HCT116 (cell line): ENCODE measurements at regions not wholly inside any gene's neighbourhood (a gene's known extent, or its start where the extent isn't known, plus 50 kb on each side); places are given as distances from the start of the nearest gene placed in this dataset.

Experiments
- ATAC-seq: fragments of 200-7000 bp; cut with Tn5 transposase; 2 replicates; pipeline ENCODE4 v1.9.1; 2020; ENCODE audit warnings: mild to moderate bottlenecking, moderate library complexity
- BruUV-seq: library from RNA; stranded (reverse); fragments of 400-500 nt; replicated peaks from 2 replicates; lab custom pipeline; 2021; lab: Mats Ljungman, UMichigan
- CTCF ChIA-PET: fragments of 300-600 bp; sonication (Branson Sonifier 250); formaldehyde crosslinking; loops from one replicate; lab custom pipeline; 2021; ENCODE audit warnings: antibody characterized with exemption; lab: Charles Lee
- POLR2A ChIA-PET: fragments of 300-600, 350-600 bp; sonication (Branson Sonifier 250); formaldehyde crosslinking; loops from one replicate; lab custom pipeline; 2021; ENCODE audit warnings: antibody characterized with exemption; lab: Charles Lee
- RAD21 ChIA-PET, 2 experiments: fragments of 300-600 bp; sonication (Branson Sonifier 250); formaldehyde crosslinking; loops; one replicate each; lab custom pipeline; 2023; ENCODE audit warnings: low total read pairs in 2 of 2; ENCODE audit not compliant: uncharacterized antibody in 2 of 2, unreplicated experiment in 2 of 2, low non-redundant PET in 1 of 2; lab: Charles Lee
- DNase-seq: peaks from one replicate; pipeline ENCODE4 v3.0.0-alpha.2; 2010; ENCODE audit warnings: low read depth, low spot score
- H2AFZ ChIP-seq: fragments of 200-600 bp; shearing (Covaris generic), sonication (generic); 2 replicates; pipeline ENCODE4 v1.6.1; 2017; ENCODE audit warnings: low read depth, mixed run types, mixed read lengths, antibody characterized with exemption, low read length; ENCODE audit not compliant: poor library complexity, severe bottlenecking
- H3K27ac ChIP-seq: 2 replicates; pipeline ENCODE4 v1.5.1; 2012; ENCODE audit warnings: low read depth, low read length
- H3K27me3 ChIP-seq: fragments of 200-600 bp; sonication (generic); 2 replicates; pipeline ENCODE4 v1.6.1; 2016; ENCODE audit warnings: mixed run types, low read length, mixed read lengths; ENCODE audit not compliant: insufficient read depth
- H3K36me3 ChIP-seq, 2 experiments: fragments of 200-500 bp in 1 of 2; fragments of 200-600 bp in 1 of 2; sonication (Bioruptor generic) in 1 of 2; sonication (generic) in 1 of 2; 2 replicates each; pipeline versions ENCODE4 v1.5.1 to v1.6.1; 2014 to 2016; ENCODE audit warnings: low read length in 2 of 2, inconsistent platforms in 1 of 2, mixed read lengths in 1 of 2, mixed run types in 1 of 2; ENCODE audit not compliant: insufficient read depth in 2 of 2, control insufficient read depth in 1 of 2
- H3K4me1 ChIP-seq, 2 experiments: fragments of 200-600 bp in 1 of 2; sonication (generic) in 1 of 2; 2 replicates each; pipeline versions ENCODE4 v1.5.1 to v1.6.1; 2012 to 2017; ENCODE audit warnings: low read length in 2 of 2, inconsistent platforms in 1 of 2, mild to moderate bottlenecking in 1 of 2, mixed read lengths in 1 of 2, mixed run types in 1 of 2, moderate library complexity in 1 of 2; ENCODE audit not compliant: insufficient read depth in 2 of 2, control insufficient read depth in 1 of 2
- H3K4me2 ChIP-seq: fragments of 200-600 bp; sonication (generic); 2 replicates; pipeline ENCODE4 v1.6.1; 2017; ENCODE audit warnings: mixed run types, low read length, mixed read lengths
- H3K4me3 ChIP-seq, 2 experiments: fragments of 200-600 bp in 1 of 2; sonication (generic) in 1 of 2; replicated peaks in 1 of 2; 2 replicates each; pipeline ENCODE4 v1.5.1; 2011 to 2016; ENCODE audit warnings: low read length in 2 of 2, control low read depth in 1 of 2, low read depth in 1 of 2, mild to moderate bottlenecking in 1 of 2, mixed read lengths in 1 of 2, mixed run types in 1 of 2
- H3K79me2 ChIP-seq: fragments of 200-600 bp; sonication (generic); 2 replicates; pipeline ENCODE4 v1.6.1; 2017; ENCODE audit warnings: mild to moderate bottlenecking, mixed run types, low read length, moderate library complexity, mixed read lengths; ENCODE audit not compliant: insufficient read depth
- H3K9ac ChIP-seq: fragments of 200-600 bp; sonication (generic); 2 replicates; pipeline ENCODE4 v1.6.1; 2016; ENCODE audit warnings: low read length, mixed read lengths
- H3K9me2 ChIP-seq: fragments of 200-600 bp; sonication (generic), shearing (Covaris generic); 2 replicates; pipeline ENCODE4 v1.6.1; 2017; ENCODE audit warnings: mixed run types, mild to moderate bottlenecking, moderate library complexity; ENCODE audit not compliant: insufficient read depth
- H3K9me3 ChIP-seq, 2 experiments: fragments of 200-500 bp in 1 of 2; fragments of 200-600 bp in 1 of 2; sonication (Bioruptor generic) in 1 of 2; sonication (generic) in 1 of 2; 2 replicates each; pipeline ENCODE4 v1.6.1; 2014 to 2017; ENCODE audit warnings: low read length in 2 of 2, mixed read lengths in 2 of 2, inconsistent platforms in 1 of 2, low read depth in 1 of 2, mild to moderate bottlenecking in 1 of 2, mixed run types in 1 of 2, moderate library complexity in 1 of 2; ENCODE audit not compliant: control insufficient read depth in 1 of 2, insufficient read depth in 1 of 2
- H4K20me1 ChIP-seq: fragments of 200-600 bp; sonication (generic), shearing (Covaris generic); 2 replicates; pipeline ENCODE4 v1.6.1; 2017; ENCODE audit warnings: mixed run types, mild to moderate bottlenecking, moderate library complexity; ENCODE audit not compliant: insufficient read depth
- CBX3 ChIP-seq: IDR thresholded peaks from 2 replicates; pipeline ENCODE4 v1.6.1; 2012; ENCODE audit warnings: low read depth
- EGR1 ChIP-seq: IDR thresholded peaks from 2 replicates; pipeline ENCODE4 v1.6.1; 2012; ENCODE audit warnings: low read depth
- EZH2phosphoT487 ChIP-seq: fragments of 200-600 bp; IDR thresholded peaks from 2 replicates; pipeline ENCODE4 v1.6.1; 2018; ENCODE audit warnings: antibody characterized with exemption, borderline replicate concordance
- FOSL1 ChIP-seq: IDR thresholded peaks from 2 replicates; pipeline ENCODE4 v1.6.1; 2012; ENCODE audit warnings: low read depth
- JUND ChIP-seq: IDR thresholded peaks from 2 replicates; pipeline ENCODE4 v1.6.1; 2012
- POLR2A ChIP-seq: IDR thresholded peaks from 2 replicates; pipeline ENCODE4 v1.7.0; 2011; ENCODE audit warnings: borderline replicate concordance; ENCODE audit not compliant: insufficient read depth, insufficient read length; ENCODE audit errors: extremely low read depth
- RAD21 ChIP-seq: IDR thresholded peaks from 2 replicates; pipeline ENCODE4 v1.6.1; 2012; ENCODE audit warnings: low read depth, mild to moderate bottlenecking
- SIN3A ChIP-seq: IDR thresholded peaks from 2 replicates; pipeline ENCODE4 v1.6.1; 2012; ENCODE audit warnings: low read depth
- SP1 ChIP-seq: IDR thresholded peaks from 2 replicates; pipeline ENCODE4 v1.6.1; 2012; ENCODE audit warnings: low read depth
- YY1 ChIP-seq: IDR thresholded peaks from 2 replicates; pipeline ENCODE4 v1.6.1; 2011; ENCODE audit warnings: low read length, low read depth, moderate library complexity, mild to moderate bottlenecking; ENCODE audit not compliant: insufficient replicate concordance; ENCODE audit errors: extremely low read depth
- ZFX ChIP-seq: fragments of 450-650 bp; IDR thresholded peaks from 2 replicates; pipeline ENCODE4 v1.6.1; 2017
- intact Hi-C: fragments of 100-400 bp; cut with micrococcal nuclease; formaldehyde crosslinking; loops from 2 replicates; pipeline ENCODE4 v1.10.0; 2022
- TF ChIP-seq, protein P1 (sequence below): IDR thresholded peaks from 2 replicates; pipeline ENCODE4 v1.6.1; 2011; ENCODE audit warnings: mild to moderate bottlenecking, low read length, moderate library complexity; ENCODE audit not compliant: insufficient replicate concordance; ENCODE audit errors: extremely low read depth
- TF ChIP-seq, protein P2 (sequence below): IDR thresholded peaks from 2 replicates; pipeline ENCODE4 v1.6.1; 2012

DNA sequence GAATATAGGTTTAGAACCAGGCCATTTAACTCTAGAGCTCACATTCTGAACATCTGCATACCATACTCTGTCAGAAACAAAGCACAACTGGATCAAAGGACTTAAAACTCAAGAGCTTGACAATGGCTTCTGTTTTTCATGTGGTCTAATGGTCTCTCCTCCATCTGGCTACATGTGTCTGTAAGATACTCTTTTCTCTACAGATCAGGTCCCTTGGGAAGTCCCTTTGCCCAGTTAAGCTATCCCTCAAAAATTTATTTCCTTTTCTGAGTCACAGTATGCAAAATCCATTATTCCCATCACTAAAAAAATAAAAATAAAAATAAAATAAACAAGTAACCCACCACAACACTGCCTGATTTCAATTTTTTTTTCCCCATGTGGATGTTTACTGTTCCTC is 357.0 kb upstream of the PRMT6 start (continued):
- TF ChIP-seq, protein P1, sequence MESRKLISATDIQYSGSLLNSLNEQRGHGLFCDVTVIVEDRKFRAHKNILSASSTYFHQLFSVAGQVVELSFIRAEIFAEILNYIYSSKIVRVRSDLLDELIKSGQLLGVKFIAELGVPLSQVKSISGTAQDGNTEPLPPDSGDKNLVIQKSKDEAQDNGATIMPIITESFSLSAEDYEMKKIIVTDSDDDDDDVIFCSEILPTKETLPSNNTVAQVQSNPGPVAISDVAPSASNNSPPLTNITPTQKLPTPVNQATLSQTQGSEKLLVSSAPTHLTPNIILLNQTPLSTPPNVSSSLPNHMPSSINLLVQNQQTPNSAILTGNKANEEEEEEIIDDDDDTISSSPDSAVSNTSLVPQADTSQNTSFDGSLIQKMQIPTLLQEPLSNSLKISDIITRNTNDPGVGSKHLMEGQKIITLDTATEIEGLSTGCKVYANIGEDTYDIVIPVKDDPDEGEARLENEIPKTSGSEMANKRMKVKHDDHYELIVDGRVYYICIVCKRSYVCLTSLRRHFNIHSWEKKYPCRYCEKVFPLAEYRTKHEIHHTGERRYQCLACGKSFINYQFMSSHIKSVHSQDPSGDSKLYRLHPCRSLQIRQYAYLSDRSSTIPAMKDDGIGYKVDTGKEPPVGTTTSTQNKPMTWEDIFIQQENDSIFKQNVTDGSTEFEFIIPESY = no peak

DNA sequence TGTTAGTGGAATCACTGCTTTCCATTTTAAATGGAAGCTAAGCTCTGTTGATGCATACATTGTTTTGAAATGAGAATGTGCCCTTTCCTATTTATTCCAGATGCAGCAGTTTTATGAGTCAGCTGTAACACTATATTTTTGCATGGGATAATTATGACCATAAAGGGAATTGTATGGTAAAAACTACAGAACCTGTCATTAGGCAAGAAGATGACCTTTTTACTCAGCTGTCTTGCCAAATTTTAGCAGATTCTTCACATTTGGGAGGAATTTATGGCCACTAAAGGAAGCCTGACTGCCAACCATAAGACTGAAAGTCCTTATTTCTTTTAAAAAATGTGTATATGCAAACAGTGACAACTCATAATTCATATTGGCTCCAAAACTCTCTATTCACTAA is 356.3 kb upstream of the PRMT6 start:
- CTCF ChIA-PET = no interaction called here
- no TSS peak for BruUV-seq
- Histone ChIP-seq H3K9me3 (peaks cover 10 to 35% of the 10 kb centered on the region in 2 experiments; a peak in 2 of 4 replicates), H2AFZ (no peak overlapping the region), H3K4me1 (no peaks in the 10 kb centered on the region), H3K79me2 (no peaks in the 10 kb centered on the region), H3K9me2 (no peaks in the 10 kb centered on the region), H4K20me1 (no peaks in the 10 kb centered on the region), H3K36me3 (no peaks in the 10 kb centered on the region), H3K27me3 (no peaks in the 10 kb centered on the region), H3K4me3 (no peak overlapping the region), H3K27ac (no peak overlapping the region), H3K4me2 (no peak overlapping the region), H3K9ac (no peak overlapping the region)
- RAD21 ChIA-PET = no interaction called here
- no peak for TF ChIP-seq SP1
- TF ChIP-seq SIN3A = no peak
- TF ChIP-seq POLR2A = no peak
- TF ChIP-seq EGR1 = no peak
- no peak for TF ChIP-seq EZH2phosphoT487
- TF ChIP-seq CBX3 = no peak
- no peak for TF ChIP-seq JUND
- TF ChIP-seq, protein P2, sequence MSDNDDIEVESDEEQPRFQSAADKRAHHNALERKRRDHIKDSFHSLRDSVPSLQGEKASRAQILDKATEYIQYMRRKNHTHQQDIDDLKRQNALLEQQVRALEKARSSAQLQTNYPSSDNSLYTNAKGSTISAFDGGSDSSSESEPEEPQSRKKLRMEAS = no peak
- TF ChIP-seq RAD21 = no peak
- no peak for TF ChIP-seq YY1
- no peak for TF ChIP-seq FOSL1
- TF ChIP-seq ZFX = no peak
- TF ChIP-seq, protein P1 = no peak
- intact Hi-C loops = no loop called here
- no peak for ATAC-seq
- DNase-seq = no peak
- POLR2A ChIA-PET = no interaction called here
